Endothelial cell (in vitro differentiated cells): ENCODE measurements at regions not wholly inside any gene's neighbourhood (a gene's known extent, or its start where the extent isn't known, plus 50 kb on each side); places are given as distances from the start of the nearest gene placed in this dataset.

Experiments
- DNase-seq: peaks from one replicate; pipeline ENCODE4 v3.0.0; 2021; ENCODE audit warnings: low spot score
- H3K27ac Mint-ChIP-seq: one replicate; pipeline ENCODE4 v1.8.0; 2021; ENCODE audit warnings: mixed read lengths, inconsistent platforms; ENCODE audit not compliant: unreplicated experiment
- H3K27me3 Mint-ChIP-seq: one replicate; pipeline ENCODE4 v1.8.0; 2021; ENCODE audit warnings: mild to moderate bottlenecking, moderate library complexity, mixed read lengths, inconsistent platforms; ENCODE audit not compliant: unreplicated experiment
- H3K36me3 Mint-ChIP-seq: one replicate; pipeline ENCODE4 v1.8.0; 2021; ENCODE audit warnings: mild to moderate bottlenecking, low read depth, mixed read lengths, inconsistent platforms; ENCODE audit not compliant: unreplicated experiment
- H3K4me1 Mint-ChIP-seq: one replicate; pipeline ENCODE4 v1.8.0; 2021; ENCODE audit warnings: mild to moderate bottlenecking, mixed read lengths, inconsistent platforms; ENCODE audit not compliant: unreplicated experiment
- H3K4me3 Mint-ChIP-seq: one replicate; pipeline ENCODE4 v1.8.0; 2021; ENCODE audit warnings: mild to moderate bottlenecking, mixed read lengths, inconsistent platforms; ENCODE audit not compliant: unreplicated experiment
- H3K9me3 Mint-ChIP-seq: one replicate; pipeline ENCODE4 v1.8.0; 2021; ENCODE audit warnings: mixed read lengths, inconsistent platforms; ENCODE audit not compliant: unreplicated experiment
- TF ChIP-seq, protein P1 (sequence below): fragments of 200-600 bp; sonication (generic); IDR thresholded peaks from one replicate; pipeline ENCODE4 v1.5.0; 2021; ENCODE audit warnings: antibody characterized with exemption; ENCODE audit not compliant: unreplicated experiment

DNA sequence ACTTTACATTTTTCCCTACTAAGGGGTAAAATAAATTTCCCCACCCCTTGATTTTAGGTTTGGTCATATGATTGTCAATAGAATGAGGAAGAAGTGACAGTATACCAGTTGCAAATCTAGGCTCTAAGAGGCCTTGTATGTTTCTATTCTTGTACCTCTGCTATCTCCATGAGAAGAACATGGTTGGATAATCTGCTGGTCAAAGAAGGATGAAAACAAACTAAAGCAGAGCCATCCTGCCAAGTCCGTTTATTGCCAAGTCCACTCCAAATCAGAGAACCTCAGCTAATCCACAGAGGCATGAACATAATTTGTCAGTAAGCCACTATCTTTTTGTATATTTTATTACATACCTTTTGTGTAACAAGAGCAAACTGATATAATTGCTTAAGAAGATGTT is 98.0 kb downstream of the CRPPA start:
- TF ChIP-seq, protein P1, sequence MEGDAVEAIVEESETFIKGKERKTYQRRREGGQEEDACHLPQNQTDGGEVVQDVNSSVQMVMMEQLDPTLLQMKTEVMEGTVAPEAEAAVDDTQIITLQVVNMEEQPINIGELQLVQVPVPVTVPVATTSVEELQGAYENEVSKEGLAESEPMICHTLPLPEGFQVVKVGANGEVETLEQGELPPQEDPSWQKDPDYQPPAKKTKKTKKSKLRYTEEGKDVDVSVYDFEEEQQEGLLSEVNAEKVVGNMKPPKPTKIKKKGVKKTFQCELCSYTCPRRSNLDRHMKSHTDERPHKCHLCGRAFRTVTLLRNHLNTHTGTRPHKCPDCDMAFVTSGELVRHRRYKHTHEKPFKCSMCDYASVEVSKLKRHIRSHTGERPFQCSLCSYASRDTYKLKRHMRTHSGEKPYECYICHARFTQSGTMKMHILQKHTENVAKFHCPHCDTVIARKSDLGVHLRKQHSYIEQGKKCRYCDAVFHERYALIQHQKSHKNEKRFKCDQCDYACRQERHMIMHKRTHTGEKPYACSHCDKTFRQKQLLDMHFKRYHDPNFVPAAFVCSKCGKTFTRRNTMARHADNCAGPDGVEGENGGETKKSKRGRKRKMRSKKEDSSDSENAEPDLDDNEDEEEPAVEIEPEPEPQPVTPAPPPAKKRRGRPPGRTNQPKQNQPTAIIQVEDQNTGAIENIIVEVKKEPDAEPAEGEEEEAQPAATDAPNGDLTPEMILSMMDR = no peak
- Mint-ChIP-seq H3K36me3 (no peaks in the 10 kb centered on the region), H3K4me3 (no peak overlapping the region), H3K27me3 (no peaks in the 10 kb centered on the region), H3K27ac (no peak overlapping the region), H3K4me1 (no peaks in the 10 kb centered on the region), H3K9me3 (no peaks in the 10 kb centered on the region)
- DNase-seq = no peak

DNA sequence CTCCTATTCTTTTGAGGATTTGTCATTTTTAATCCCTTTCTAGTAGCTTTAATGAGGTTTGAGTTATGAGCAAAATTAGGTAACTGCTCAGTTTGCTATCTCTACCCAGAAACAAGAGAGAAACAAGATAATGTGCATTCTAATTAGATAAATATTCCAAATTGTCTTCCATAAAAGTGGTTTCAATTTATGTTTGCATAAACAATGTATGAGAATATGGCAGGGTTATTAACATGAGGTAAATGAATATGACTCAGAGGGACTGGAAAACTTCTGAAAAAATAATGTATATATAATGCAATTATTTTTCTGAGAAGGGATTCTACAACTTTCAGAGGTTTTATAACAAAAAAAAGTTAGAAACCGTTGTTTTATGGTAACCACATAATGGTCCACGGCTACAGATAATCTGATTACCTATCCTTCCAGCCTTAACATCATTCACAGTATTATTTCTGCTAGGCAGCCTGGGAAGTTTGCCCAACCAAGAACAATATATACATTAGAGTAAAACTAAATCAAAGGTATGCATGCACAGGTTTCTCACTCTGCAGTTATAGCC is 101.2 kb downstream of the CRPPA start:
- no peak for DNase-seq
- TF ChIP-seq, protein P1 = no peak
- Mint-ChIP-seq H3K4me3 (no peak overlapping the region), H3K4me1 (peaks cover 4% of the 10 kb centered on the region), H3K36me3 (no peaks in the 10 kb centered on the region), H3K27ac (no peak overlapping the region), H3K27me3 (no peaks in the 10 kb centered on the region), H3K9me3 (no peaks in the 10 kb centered on the region)

DNA sequence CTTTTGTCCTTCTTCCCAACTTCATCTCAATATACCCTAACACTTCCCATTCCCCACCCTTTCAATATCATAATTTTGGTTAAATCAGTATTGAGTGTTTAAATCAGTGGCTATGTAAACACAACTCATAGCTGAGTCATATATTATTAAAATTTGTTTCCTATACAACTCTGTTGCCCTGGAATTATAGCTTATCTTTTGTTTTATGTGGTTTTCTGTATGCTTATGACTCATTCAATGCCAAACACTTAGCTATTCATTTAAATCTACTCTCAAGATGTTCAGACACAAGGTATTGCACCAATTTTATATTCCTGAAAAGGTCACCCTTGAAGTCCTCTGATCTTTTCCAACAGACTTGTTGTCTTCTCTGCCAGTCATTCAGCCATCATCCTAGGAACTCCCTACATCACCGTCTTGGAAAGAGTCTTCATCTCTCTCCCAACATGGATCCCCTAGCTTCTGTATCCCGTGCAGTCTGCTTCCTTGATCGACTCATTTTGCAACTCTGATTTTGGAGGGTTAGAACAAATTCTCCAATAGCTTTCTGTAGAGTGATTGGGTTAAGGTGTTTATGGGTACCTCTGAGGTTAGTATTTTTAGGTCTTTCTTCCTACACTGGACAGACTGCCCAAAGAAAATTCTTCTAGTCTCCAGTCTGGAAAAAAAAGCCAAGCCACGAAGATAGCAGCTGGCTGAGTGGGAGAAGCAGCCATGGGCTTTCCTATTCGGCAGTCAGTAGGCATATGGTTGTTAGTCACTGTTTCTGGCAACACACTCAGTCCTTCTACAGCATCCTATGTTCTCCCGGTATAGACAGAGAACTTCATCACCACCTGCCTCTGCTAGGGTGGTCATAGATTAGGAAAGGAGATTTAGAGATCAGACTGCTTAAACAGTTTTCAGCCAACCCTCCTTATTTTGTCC is 102.1 kb downstream of the CRPPA start:
- no peaks in the 10 kb centered on the region for H3K27me3 Mint-ChIP-seq
- H3K4me1 Mint-ChIP-seq = peaks cover 4% of the 10 kb centered on the region
- H3K9me3 Mint-ChIP-seq = no peaks in the 10 kb centered on the region
- TF ChIP-seq, protein P1 = no peak
- DNase-seq = no peak
- H3K4me3 Mint-ChIP-seq = no peak overlapping the region
- no peak overlapping the region for H3K27ac Mint-ChIP-seq
- H3K36me3 Mint-ChIP-seq = no peaks in the 10 kb centered on the region

DNA sequence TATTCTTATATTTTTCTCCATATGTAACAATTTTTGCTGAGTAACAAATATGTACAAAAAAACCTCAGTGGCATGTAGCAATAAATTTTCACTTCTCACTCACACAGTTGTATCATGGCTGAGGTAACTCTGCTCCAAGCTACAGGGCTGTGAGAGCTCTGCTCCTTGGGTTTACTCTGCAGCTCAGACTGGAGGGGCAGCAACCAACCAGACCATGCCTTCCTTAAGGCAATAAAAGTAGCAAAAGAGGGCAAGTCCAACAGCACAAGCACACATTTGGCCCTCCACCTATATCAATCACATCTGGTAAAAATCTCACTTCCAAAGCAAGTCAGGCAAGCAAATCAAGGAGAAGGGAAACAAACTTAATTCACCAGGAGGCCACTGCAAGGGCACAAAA is 102.9 kb downstream of the CRPPA start:
- H3K4me1 Mint-ChIP-seq = peaks cover 4% of the 10 kb centered on the region
- TF ChIP-seq, protein P1 = no peak
- no peaks in the 10 kb centered on the region for H3K36me3 Mint-ChIP-seq
- no peaks in the 10 kb centered on the region for H3K9me3 Mint-ChIP-seq
- H3K4me3 Mint-ChIP-seq = no peak overlapping the region
- no peak overlapping the region for H3K27ac Mint-ChIP-seq
- DNase-seq = no peak
- H3K27me3 Mint-ChIP-seq = no peaks in the 10 kb centered on the region

DNA sequence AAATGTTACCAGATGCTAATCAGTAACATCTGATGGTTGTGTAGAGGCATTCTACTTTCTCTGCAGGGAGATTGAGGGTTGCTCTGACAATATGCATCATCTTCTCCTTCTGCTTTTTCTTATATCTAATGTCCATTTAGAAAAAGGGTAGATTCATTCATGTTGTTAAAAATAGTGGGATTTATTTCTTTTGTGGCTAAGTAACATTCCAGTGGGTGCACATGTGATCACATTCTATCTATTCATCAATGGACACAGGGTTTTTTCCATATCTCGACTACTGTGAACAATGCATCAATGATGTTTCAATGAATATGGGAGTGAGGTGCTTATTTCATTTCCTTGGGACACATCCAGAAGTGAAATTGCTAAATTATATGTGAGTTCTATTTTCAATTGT is 103.9 kb downstream of the CRPPA start:
- Mint-ChIP-seq H3K36me3 (no peaks in the 10 kb centered on the region), H3K27ac (no peak overlapping the region), H3K4me1 (peaks cover 4% of the 10 kb centered on the region), H3K4me3 (no peak overlapping the region), H3K9me3 (no peaks in the 10 kb centered on the region), H3K27me3 (no peaks in the 10 kb centered on the region)
- TF ChIP-seq, protein P1 = no peak
- no peak for DNase-seq
